ENCODE measurements at regions not wholly inside any gene's neighbourhood (a gene's known extent, or its start where the extent isn't known, plus 50 kb on each side); places are given as distances from the start of the nearest gene placed in this dataset.

DNA sequence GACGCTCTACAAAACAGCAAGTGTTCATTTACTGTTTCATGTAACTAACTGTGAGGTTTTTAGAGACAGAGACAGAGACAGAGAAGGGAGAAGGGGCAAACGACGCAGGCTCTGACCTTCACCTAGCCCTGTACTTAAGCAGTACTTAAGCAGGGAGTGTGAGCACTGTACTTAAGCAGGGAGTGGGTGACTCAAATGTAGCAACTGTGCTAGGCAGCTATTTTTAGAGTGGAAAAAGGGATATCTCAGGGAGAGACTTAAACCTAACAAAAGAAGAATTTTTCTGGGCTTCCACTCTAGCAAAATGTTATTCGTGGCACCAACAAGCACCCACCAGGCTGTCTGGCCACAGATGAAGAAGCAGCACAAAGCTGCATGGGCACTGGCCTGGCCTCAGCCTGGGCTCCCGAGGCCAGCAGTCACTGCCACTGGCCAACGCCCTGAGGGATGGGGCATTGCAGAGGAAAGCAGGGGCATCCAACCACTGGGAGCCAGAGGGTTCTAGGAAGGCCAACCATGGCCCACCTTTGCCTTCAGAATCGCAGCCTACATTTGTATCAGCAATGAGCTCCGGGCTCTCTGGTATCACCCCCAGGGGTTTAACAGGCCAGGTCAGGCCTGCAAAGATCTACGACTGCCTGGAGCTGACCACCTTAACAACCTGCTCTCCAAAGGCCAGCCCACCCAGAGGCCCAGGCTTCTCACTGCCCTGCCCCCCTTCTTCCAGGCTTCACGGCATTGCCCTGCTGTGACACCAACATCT lies 154.3 kb downstream of the TTC32 start:
- ChIA-PET POLR2A (no interaction called here), CTCF (no interaction called here)
- ATAC-seq = no peak

DNA sequence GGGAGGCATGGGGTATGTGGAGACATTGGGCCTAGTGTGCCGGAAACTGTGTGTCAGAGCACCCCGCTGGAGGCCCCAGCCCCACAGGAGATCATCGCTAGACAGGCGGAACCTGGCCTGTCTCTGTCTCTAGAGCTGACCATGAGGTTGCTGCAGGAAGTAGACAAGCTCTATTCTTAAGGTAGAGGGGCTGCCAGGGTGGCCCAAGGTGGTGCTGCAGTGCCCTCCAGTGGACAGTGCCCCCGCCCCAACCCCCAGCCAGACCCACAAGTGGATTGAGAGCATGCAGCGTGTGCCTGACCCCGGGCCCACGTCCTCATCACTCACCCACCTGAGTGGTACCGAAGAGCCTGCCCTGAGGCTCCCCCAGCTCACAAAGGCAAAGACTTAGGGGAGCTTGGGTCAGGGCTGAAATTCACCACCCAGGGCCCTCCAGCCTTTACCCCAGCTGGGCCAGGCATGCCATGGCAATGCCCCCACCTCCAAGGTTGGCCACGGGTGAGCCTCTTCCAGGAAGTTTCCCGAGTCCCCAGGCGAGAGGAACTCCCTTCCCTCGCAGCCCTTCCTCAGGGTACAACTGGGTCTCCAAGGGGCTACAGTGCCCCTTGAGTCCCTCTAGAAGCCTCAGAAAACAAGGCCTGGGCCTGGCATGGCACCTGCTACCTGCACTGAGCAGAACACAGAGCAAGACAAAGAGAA lies 155.0 kb downstream of the TTC32 start:
- TF ChIP-seq REST (IDR thresholded peaks at IDR 0.05; ENCODE audit: insufficient read depth in 1 of 2, low read depth in 2 of 2, low read length in 1 of 2) (no peak), SIN3A (IDR thresholded peaks at IDR 0.05; ENCODE audit: borderline replicate concordance, insufficient read depth, low read depth, low read length) (no peak)
- TF ChIP-seq, protein P1, sequence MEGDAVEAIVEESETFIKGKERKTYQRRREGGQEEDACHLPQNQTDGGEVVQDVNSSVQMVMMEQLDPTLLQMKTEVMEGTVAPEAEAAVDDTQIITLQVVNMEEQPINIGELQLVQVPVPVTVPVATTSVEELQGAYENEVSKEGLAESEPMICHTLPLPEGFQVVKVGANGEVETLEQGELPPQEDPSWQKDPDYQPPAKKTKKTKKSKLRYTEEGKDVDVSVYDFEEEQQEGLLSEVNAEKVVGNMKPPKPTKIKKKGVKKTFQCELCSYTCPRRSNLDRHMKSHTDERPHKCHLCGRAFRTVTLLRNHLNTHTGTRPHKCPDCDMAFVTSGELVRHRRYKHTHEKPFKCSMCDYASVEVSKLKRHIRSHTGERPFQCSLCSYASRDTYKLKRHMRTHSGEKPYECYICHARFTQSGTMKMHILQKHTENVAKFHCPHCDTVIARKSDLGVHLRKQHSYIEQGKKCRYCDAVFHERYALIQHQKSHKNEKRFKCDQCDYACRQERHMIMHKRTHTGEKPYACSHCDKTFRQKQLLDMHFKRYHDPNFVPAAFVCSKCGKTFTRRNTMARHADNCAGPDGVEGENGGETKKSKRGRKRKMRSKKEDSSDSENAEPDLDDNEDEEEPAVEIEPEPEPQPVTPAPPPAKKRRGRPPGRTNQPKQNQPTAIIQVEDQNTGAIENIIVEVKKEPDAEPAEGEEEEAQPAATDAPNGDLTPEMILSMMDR (IDR thresholded peaks at IDR 0.05) = peak; percentile 54; the same call in 1 of the 2 replicates
- Histone ChIP-seq H3K36me3 (ENCODE audit: control insufficient read depth, insufficient read depth, low read length) (no peaks in the 10 kb centered on the region), H3K4me1 (ENCODE audit: control insufficient read depth, insufficient read depth, low read length) (no peaks in the 10 kb centered on the region), H3K9me3 (ENCODE audit: control insufficient read depth, insufficient read depth, low read depth, low read length) (no peaks in the 10 kb centered on the region), H3K27ac (ENCODE audit: low read length) (no peak overlapping the region), H3K27me3 (ENCODE audit: control insufficient read depth, insufficient read depth, low read length) (no peaks in the 10 kb centered on the region), H3K4me3 (ENCODE audit: low read depth in 2 of 2, low read length in 2 of 2) (no peak overlapping the region)
- in situ Hi-C loops (cut with HindIII; ENCODE audit: low pct_unique_long_range_greater_than_20kb, low sequenced_read_pairs) = no loop called here
- BruUV-seq (replicated peaks) = no TSS peak
- ChIA-PET POLR2A (no interaction called here), CTCF (interaction anchor here (0.8 kb wide), 1 partner anchor 298 kb away, joined by 3 read pairs; no protein-coding TSS in a partner anchor)
- intact Hi-C loops (cut with micrococcal nuclease; ENCODE audit: unreplicated experiment) = loop anchor here (10.0 kb wide), 1 partner anchor 382 kb away; no protein-coding TSS in a partner anchor
- DNase-seq (ENCODE audit: low read depth, low spot score) = no peak
- peak; percentile 57; the same call in 1 of the 2 replicates for ATAC-seq

More for the DNA sequence above, 154.3 kb downstream of the TTC32 start:
- Histone ChIP-seq H3K4me3 (ENCODE audit: low read depth in 2 of 2, low read length in 2 of 2) (no peak overlapping the region), H3K36me3 (ENCODE audit: control insufficient read depth, insufficient read depth, low read length) (no peaks in the 10 kb centered on the region), H3K4me1 (ENCODE audit: control insufficient read depth, insufficient read depth, low read length) (no peaks in the 10 kb centered on the region), H3K9me3 (ENCODE audit: control insufficient read depth, insufficient read depth, low read depth, low read length) (no peaks in the 10 kb centered on the region), H3K27me3 (ENCODE audit: control insufficient read depth, insufficient read depth, low read length) (no peaks in the 10 kb centered on the region), H3K27ac (ENCODE audit: low read length) (no peak overlapping the region)
- in situ Hi-C loops (cut with HindIII; ENCODE audit: low pct_unique_long_range_greater_than_20kb, low sequenced_read_pairs) (no loop called here), intact Hi-C loops (cut with micrococcal nuclease; ENCODE audit: unreplicated experiment) (loop anchor here (10.0 kb wide), 1 partner anchor 383 kb away; no protein-coding TSS in a partner anchor)
- BruUV-seq (replicated peaks) = no TSS peak
- TF ChIP-seq, protein P1 (IDR thresholded peaks at IDR 0.05) = no peak
- TF ChIP-seq TCF7L2 (IDR thresholded peaks at IDR 0.05; ENCODE audit: low read depth, low read length) (no peak), SIN3A (IDR thresholded peaks at IDR 0.05; ENCODE audit: borderline replicate concordance, insufficient read depth, low read depth, low read length) (no peak), REST (IDR thresholded peaks at IDR 0.05; ENCODE audit: insufficient read depth in 1 of 2, low read depth in 2 of 2, low read length in 1 of 2) (no peak), POLR2AphosphoS5 (IDR thresholded peaks at IDR 0.05; ENCODE audit: low read depth, low read length) (no peak)
- DNase-seq (ENCODE audit: low read depth, low spot score) = no peak
